Fibroblast of skin of back (primary cell): ENCODE measurements at regions not wholly inside any gene's neighbourhood (a gene's known extent, or its start where the extent isn't known, plus 50 kb on each side); places are given as distances from the start of the nearest gene placed in this dataset.
A peak's percentile ranks its signal among the peaks of the same experiment; 100 is the strongest.
"Not testable (repeated sequence)": the region's sequence is repeated elsewhere in the genome, so short reads cannot be mapped to it uniquely, and the experiment has no call there.

ENCODE experiments used
- DNase-seq: peaks from one replicate; pipeline ENCODE4 v3.0.0-alpha.2; 2013

DNA sequence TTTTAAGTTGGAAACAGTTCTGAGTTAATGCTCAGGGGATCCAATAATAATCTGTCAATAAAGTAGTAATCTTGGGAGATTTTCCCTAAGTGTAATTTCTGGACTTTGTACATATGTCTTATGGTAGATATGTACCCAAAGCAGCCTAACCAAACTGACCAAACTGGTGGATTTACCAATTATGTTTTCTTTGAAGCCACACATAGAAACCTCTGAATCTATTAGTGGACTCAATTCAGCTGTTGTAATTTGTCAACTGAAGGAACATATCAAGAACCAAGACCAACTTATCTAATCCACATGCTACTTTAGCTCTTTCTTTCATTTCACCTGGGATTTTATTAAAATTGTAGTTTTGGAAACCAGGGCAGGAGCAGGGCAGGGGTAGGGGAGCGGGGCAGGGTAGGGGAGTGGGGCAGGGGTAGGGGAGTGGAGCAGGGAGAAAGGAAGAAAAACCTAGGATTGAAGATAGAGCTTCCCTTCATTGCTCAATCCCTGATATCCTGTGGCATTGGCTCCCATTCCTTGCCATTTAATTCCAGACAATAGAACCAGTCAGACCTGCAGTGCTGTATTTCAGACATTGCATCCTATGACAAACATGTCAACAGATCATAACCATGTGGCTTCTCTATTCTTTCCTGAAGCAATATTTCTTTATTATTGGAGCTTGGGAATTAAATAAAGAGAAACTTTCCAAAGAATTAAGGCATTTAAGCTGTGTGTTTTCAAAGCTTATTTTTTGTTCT lies 101.8 kb downstream of the NFKBIZ start:
- no peak for DNase-seq

- DNase-seq: no peak
Measured at GRCh38 chr3:101954361-101954760, 105.0 kb downstream of the NFKBIZ start.

DNA sequence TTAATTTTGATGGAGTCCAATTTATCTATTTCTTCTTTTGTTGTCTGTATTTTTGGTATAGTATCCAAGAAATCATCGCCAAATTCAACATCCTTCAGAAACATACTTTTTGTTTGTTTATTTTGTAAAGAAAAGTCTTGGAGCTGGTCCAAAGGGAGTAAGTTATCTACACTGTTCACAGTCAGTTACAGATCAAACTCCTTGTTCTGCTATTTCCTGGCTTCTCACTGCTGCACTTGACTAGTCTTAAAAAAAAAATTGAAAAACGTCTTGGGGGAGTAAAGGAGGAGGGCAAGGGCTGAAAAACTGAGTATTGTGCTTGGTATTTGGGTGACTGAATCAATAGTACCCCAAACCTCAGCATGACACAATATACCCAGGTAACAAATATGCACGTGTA lies 105.6 kb downstream of the NFKBIZ start:
- no peak for DNase-seq

DNA sequence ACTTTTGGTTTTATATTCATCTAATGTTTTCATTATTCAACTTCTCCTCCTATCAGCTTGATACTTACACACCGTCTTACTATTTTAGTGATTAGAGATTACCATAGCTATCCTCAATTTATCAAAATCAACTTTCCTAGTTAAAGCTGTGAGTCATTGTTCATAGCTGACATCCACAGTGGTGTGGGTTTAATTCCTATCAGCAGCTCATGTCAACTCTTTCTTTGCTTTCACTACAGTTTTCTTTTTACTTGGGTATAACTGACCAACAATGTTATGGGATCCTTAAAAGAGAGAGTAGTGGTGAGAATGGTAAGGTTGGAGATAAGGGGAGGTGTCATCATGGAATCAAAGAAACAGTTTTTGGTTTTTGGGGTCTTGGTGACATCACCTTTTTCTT lies 112.7 kb downstream of the NFKBIZ start:
- peak; percentile 27 for DNase-seq

GRCh38 chr3:101963902-101964362 lies 114.6 kb downstream of the NFKBIZ start:
- DNase-seq: peak; percentile 51

DNA sequence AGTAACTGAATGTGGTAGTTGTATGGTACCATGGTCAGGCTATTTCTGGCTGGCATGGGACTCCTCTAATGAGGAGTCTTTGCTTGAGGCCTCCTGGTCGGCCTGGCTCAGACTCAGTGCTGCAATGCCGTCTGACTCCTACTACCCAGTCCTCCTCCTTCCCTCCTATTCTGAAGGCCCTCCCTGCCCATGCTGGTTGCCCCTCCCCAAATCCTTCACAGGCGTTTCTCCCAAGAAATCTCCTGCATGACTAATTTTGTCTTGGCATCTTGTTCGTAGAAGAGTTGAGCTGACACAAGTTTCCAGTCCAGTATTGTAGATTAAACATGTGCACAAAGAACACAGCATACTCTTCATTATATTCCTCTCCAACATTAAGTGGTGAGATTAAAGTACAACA lies 115.5 kb downstream of the NFKBIZ start:
- DNase-seq: no peak

- DNase-seq: no peak
Measured at GRCh38 chr3:101966226-101966625, 116.9 kb downstream of the NFKBIZ start.

DNA sequence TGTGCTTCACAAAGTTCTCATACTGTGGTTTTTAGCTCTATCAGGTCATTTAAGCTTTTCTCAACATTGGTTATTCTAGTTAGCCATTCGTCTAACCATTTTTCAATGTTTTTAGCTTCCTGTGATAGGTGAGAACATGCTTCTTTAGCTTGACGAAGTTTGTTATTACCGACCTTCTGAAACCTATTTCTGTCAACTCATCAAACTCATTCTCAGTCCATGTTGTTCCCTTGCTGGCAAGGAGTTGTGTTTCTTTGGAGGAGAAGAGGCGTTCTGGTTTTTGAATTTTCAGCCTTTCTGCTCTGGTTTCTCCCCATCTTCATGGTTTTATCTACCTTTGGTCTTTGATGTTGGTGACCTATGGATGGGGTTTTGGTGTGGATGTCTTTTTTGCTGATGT lies 120.9 kb downstream of the NFKBIZ start:
- DNase-seq: no peak

GRCh38 chr3:101970905-101971304 lies 121.6 kb downstream of the NFKBIZ start:
- no peak for DNase-seq

GRCh38 chr3:101972430-101973162 lies 123.3 kb downstream of the NFKBIZ start:
- no peak for DNase-seq

- DNase-seq: no peak
Measured at GRCh38 chr3:101973163-101973505, 123.8 kb downstream of the NFKBIZ start.

DNA sequence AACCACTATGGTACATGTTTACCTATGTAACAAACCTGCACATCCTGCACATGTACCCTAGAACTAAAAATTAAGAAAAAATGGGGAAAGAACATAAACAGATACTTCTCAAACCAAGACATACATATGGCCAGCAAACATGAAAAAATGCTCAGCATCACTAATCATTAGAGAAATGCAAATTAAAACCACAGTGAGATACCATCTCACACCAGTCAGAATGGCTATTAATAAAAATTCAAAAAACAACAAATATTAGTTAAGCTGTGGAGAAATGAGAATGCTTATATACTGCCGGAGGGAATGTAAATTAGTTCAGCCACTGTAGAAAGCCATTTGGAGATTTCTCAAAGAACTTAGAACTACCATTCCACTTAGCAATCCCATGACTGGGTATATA lies 126.1 kb downstream of the NFKBIZ start:
- DNase-seq: not testable (repeated sequence)

DNA sequence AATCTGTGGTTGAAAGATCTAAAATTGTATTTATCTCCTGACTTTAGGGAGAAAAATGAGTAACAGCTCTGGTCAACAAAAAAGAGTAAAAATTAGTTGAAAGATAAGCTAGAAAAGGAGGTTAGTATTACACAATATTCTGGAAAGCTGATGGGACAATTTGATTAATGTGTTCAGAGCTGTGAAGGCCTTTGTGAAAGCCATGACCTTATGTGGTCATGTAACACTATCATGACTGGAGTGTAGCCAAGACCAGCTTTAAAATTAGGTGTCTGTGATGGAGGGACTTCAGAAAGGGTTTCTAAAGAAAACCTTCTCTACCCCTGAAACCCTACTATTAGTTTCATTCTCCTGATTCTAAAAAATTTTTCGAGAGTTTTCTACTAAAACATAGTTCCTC lies 127.2 kb downstream of the NFKBIZ start:
- DNase-seq: no peak

DNA sequence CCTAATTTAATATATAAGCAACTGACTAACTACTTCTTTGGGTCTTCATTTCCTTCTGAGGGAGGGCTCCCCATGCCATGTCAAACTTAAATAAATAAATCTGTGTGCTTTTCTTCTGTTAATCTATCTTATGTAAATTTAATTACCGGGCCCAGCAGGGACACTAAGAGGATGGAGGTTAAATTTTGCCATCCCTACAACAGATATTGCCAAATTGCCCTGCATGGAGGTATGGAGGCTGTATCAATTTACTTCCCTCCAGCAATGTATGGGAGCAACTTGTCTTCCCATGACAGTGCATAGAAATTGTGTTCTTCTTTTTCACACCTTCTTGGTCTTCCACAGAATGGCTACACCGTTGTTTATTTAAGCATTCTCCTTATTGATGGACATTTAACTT lies 129.0 kb downstream of the NFKBIZ start:
- DNase-seq: no peak

- DNase-seq: no peak
Measured at GRCh38 chr3:101979033-101979432, 129.7 kb downstream of the NFKBIZ start.

DNA sequence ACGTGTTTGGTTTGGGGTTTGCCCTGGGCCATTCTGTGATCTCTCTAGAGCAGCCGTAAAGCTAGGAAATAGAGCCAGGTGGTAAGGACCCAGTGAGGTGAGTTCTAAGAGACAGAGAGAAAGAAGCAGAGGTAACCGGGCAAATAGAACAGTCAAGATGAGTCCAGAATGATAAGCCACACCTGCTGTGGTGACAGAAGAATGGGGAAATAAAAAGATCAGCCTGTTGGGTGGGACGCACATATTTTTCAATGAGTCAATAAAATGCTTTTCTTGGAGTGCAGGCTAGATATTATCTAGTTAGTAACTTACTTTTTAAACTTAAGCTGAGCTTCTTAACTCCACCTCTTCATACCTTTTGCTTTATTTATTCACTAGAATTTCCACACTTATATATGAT lies 135.0 kb downstream of the NFKBIZ start:
- DNase-seq: no peak

DNA sequence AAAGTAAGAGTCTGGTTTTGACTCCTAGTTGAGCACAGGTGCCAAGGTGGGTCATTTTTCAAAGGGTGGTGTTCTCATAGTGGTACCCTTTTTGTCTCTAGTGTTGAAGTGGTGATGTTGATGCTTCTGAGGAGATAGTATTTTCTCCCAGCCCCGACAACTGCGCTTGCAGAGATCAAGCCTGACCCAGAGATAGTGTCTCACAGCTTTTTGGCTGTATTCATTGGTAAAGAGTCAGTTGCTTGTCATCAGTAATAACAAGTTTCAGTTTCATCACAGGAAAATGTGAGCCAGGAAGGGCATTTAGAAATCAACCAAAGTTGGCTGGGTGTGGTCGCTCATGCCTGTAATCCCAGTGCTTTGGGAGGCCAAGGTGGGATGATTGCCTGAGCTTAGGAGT lies 139.3 kb downstream of the NFKBIZ start:
- no peak for DNase-seq

GRCh38 chr3:101989578-101990200 lies 140.4 kb downstream of the NFKBIZ start:
- no peak for DNase-seq

DNA sequence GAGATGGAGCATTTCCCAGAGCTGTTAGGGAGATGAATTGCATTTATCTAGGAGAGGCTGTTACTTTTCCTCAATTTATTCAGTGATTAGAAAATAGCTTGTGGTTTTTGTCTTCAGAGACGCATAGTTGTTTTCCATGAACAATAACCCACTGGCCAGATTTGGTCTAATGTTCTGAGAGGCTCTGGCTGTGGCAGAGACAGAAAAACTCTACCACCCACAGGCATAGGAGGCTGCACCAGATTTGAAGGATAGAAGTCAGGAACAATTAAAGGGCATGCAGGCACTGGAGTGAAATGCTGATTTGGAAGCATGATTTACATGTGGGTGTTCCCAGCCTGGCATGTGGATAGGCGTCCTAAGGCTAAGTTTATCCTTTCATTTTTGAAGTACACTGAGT lies 143.5 kb downstream of the NFKBIZ start:
- no peak for DNase-seq

- DNase-seq: no peak
Measured at GRCh38 chr3:101994386-101994785, 145.1 kb downstream of the NFKBIZ start.

- peak; percentile 72 for DNase-seq
Measured at GRCh38 chr3:101995371-101996046, 146.2 kb downstream of the NFKBIZ start.

DNA sequence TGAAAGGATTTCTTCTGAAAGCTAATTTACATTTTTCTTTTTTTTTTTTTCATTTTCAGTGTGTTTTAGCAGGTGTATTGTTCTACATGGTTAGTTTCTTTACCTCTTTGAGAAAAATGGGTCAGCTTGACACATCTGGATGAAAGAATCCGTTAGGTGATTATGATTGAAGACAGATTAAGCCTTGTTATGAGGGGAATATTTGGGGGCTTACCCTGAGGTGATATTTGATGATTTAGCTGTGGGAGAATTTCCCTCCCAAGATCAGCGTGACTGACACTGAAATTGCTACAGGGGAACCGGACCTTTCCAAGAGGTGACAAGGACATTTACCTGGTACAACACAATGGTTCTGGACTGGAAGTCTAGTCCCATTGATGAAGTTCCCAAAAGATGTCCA lies 147.5 kb downstream of the NFKBIZ start:
- no peak for DNase-seq

- no peak for DNase-seq
Measured at GRCh38 chr3:101998256-101998926, 149.1 kb downstream of the NFKBIZ start.
